Activated CD4-positive, alpha-beta T cell treated with anti-CD3 and anti-CD28 coated beads for 36 hours (primary cell): ENCODE measurements at regions not wholly inside any gene's neighbourhood (a gene's known extent, or its start where the extent isn't known, plus 50 kb on each side); places are given as distances from the start of the nearest gene placed in this dataset.

Source experiments
- ATAC-seq: fragments of 200-7000 bp; cut with Tn5 transposase; one replicate; pipeline ENCODE4 v1.10.0; 2021; ENCODE audit warnings: mild to moderate bottlenecking, moderate library complexity
- CTCF ChIA-PET: fragments of 350-600 bp; sonication (Branson Sonifier 250); formaldehyde crosslinking; loops from one replicate; lab custom pipeline; 2021; ENCODE audit warnings: antibody characterized with exemption; lab: Charles Lee
- POLR2A ChIA-PET: fragments of 350-600 bp; sonication (Branson Sonifier 250); formaldehyde crosslinking; loops from one replicate; lab custom pipeline; 2021; ENCODE audit warnings: antibody characterized with exemption, inconsistent platforms; lab: Charles Lee
- DNase-seq: peaks from one replicate; pipeline ENCODE4 v3.0.0-alpha.2; 2020
- H3K27ac Mint-ChIP-seq: one replicate; pipeline ENCODE4 v1.8.0; 2021; ENCODE audit warnings: mixed read lengths
- H3K27me3 Mint-ChIP-seq: one replicate; pipeline ENCODE4 v1.8.0; 2021; ENCODE audit warnings: mixed read lengths
- H3K36me3 Mint-ChIP-seq: one replicate; pipeline ENCODE4 v1.8.0; 2021; ENCODE audit warnings: low read depth, mixed read lengths
- H3K4me1 Mint-ChIP-seq: one replicate; pipeline ENCODE4 v1.8.0; 2021; ENCODE audit warnings: mixed read lengths
- H3K4me3 Mint-ChIP-seq: one replicate; pipeline ENCODE4 v1.8.0; 2021; ENCODE audit warnings: mild to moderate bottlenecking, moderate library complexity, mixed read lengths
- H3K9me3 Mint-ChIP-seq: one replicate; pipeline ENCODE4 v1.8.0; 2021; ENCODE audit warnings: low read depth, mixed read lengths
- intact Hi-C, 2 experiments: fragments of 100-400 bp; cut with DNase I in 1 of 2; cut with micrococcal nuclease in 1 of 2; formaldehyde crosslinking; loops; one replicate each; pipeline versions ENCODE4 v1.14.2 to v1.15.1; 2022 to 2024; cut with DNase I, micrococcal nuclease

DNA sequence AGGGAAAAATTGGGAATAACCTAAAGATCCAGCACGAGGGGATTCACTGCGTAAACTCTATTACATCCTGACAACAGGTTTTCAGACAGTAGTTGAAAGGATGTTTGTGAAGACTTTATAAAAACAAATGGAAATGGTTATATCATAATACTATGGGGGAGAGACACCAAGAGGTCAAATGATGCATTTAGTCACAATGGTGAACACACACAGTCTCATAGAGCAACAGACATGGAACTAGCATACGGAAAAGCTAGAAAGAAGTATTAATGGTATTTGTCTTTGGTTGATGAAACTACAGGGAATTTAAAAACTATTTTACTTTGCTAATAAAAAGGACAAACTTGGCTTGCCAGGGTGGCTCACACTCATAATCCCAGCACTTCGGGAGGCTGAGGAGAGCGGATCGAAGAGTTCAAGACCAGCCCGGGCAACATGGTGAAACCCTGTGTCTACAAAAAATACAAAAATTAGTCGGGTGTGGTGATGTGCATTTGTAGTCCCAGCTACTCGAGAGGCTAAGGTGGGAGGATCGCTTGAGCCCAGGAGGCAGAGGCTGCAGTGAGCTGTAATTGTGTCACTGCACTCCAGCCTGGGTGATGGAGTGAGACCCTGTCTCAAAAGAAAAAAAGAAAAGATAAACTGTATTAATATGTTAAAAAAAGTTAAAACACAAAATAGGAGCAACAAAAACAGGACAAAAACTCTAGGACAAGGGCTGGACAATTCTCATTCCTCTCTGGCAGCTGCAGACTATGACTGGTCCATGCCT lies 94.8 kb downstream of the MYCN start:
- DNase-seq (no peak), ATAC-seq (no peak)
- intact Hi-C loops = no loop called here
- Mint-ChIP-seq H3K27ac (no peak overlapping the region), H3K9me3 (no peaks in the 10 kb centered on the region), H3K4me1 (no peaks in the 10 kb centered on the region), H3K27me3 (no peaks in the 10 kb centered on the region), H3K4me3 (no peak overlapping the region), H3K36me3 (no peaks in the 10 kb centered on the region)
- ChIA-PET CTCF (interaction anchor here (0.9 kb wide), 1 partner anchor 12 kb away, joined by 3 read pairs; no protein-coding TSS in a partner anchor), POLR2A (no interaction called here)

DNA sequence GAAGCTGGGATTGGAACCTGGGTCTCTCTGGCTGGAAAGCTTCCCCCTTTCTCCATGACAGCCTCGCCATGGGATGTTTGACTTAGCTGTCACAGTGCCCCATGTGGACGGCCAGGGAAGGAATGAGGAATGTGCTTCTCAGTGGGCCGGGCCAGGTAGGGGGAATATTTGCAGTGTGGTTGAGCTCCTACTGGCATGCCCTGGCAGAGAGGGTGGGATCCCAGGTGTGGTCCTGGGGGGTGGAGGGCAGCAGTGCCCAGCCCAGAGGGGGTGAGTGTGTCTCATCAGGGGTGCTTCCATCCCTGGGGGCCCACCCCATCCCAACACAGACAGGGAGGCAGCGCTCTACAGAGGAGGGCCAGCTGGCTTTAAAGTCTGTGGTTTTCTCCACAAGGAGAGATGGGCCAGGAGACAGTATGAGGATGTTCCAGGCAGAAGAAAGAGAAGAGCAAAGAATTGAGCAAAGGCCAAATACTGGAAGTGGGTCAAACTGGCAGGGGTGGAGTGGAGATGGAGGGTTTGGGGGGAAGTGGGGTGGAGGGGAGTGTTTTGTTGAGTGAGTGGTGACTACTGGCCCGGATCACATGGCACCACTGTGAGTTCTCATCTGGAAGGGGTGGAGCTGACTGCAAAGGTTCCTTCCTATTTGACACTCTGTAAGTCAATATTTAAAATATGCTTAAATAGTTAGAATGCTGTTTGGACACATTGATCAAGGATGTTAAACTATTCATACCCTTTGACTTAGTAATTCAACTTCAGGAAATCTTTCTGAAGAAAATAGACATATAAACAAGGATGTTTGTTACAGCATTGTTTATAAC lies 94.0 kb downstream of the MYCN start:
- Mint-ChIP-seq H3K27me3 (no peaks in the 10 kb centered on the region), H3K9me3 (no peaks in the 10 kb centered on the region), H3K27ac (no peak overlapping the region), H3K4me3 (no peak overlapping the region), H3K4me1 (no peaks in the 10 kb centered on the region), H3K36me3 (no peaks in the 10 kb centered on the region)
- intact Hi-C loops = no loop called here
- POLR2A ChIA-PET = no interaction called here
- CTCF ChIA-PET = interaction anchor here (1.1 kb wide), 1 partner anchor 94 kb away, joined by 5 read pairs; the partner anchor contains the start of gene MYCN
- ATAC-seq (no peak), DNase-seq (no peak)

DNA sequence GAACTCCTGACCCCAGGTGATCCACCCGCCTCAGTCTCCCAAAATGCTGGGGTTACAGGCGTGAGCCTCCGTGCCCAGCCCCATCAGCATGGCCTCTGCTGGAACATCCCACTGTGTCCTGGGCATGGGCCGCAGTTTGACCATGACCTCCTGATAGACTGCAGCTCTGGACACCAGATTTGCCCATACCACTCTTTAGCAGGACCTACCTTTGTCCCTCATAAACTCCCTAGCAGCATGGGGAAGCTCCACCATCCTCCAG lies 92.6 kb downstream of the MYCN start:
- Mint-ChIP-seq H3K4me1 (no peaks in the 10 kb centered on the region), H3K4me3 (no peak overlapping the region), H3K9me3 (no peaks in the 10 kb centered on the region), H3K27ac (no peak overlapping the region), H3K36me3 (no peaks in the 10 kb centered on the region), H3K27me3 (no peaks in the 10 kb centered on the region)
- CTCF ChIA-PET = no interaction called here
- DNase-seq (no peak), ATAC-seq (no peak)
- POLR2A ChIA-PET = no interaction called here
- intact Hi-C loops = no loop called here

DNA sequence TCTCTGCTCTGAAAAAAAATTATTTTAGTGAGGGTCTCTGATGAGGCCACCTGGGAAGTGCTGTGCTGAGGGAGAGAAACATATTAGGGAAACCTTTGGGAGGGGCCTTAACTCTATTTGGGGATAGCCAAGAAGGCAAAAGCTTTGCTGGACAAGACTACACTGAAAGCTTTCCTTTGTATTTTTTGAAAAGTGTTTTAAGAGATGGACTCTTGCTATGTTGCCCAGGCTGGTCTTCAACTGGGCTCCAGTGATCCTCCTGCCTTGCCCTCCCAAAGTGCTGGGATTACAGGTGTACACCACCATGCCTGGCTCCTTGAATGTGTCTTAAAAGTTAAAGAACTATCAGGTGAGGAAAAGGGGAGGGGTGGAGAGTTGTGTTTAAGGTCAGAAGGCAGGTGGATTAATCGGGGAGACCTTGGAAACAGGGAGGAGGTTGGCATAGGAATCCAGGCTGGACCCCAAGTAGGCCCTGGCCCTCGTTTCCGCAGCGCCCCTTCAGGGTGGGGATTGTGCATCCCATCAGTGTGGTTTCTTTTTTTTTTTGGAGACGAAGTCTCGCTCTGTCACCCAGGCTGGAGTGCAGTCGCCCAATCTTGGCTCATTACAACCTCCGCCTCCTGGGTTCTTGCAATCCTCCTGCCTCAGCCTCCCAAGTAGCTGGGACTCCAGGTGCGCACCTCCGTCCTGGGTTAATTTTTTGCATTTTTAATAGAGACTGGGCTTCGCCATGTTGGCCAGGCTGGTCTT lies 92.1 kb downstream of the MYCN start:
- DNase-seq (no peak), ATAC-seq (no peak)
- Mint-ChIP-seq H3K27me3 (no peaks in the 10 kb centered on the region), H3K36me3 (no peaks in the 10 kb centered on the region), H3K9me3 (no peaks in the 10 kb centered on the region), H3K4me1 (no peaks in the 10 kb centered on the region), H3K27ac (no peak overlapping the region), H3K4me3 (no peak overlapping the region)
- ChIA-PET POLR2A (no interaction called here), CTCF (no interaction called here)
- intact Hi-C loops = no loop called here

DNA sequence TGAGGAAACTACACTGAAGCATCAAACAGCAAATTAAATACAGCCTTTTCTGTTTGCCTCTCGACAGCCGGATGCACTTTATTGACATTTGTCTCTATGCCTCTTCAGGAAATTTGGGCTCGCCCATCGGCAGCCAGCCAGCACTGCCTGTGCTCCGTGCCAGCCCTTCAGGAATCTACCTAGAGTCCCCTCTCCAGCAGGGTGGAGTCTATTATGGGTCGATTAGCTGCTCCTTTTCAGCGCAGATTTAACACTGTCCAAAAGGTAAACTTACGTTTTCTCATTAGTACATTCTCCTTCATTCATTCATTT lies 91.5 kb downstream of the MYCN start:
- no peak for DNase-seq
- intact Hi-C loops = no loop called here
- Mint-ChIP-seq H3K27me3 (no peaks in the 10 kb centered on the region), H3K4me1 (no peaks in the 10 kb centered on the region), H3K9me3 (no peaks in the 10 kb centered on the region), H3K36me3 (no peaks in the 10 kb centered on the region), H3K27ac (no peak overlapping the region), H3K4me3 (no peak overlapping the region)
- ChIA-PET CTCF (no interaction called here), POLR2A (no interaction called here)
- ATAC-seq = no peak

DNA sequence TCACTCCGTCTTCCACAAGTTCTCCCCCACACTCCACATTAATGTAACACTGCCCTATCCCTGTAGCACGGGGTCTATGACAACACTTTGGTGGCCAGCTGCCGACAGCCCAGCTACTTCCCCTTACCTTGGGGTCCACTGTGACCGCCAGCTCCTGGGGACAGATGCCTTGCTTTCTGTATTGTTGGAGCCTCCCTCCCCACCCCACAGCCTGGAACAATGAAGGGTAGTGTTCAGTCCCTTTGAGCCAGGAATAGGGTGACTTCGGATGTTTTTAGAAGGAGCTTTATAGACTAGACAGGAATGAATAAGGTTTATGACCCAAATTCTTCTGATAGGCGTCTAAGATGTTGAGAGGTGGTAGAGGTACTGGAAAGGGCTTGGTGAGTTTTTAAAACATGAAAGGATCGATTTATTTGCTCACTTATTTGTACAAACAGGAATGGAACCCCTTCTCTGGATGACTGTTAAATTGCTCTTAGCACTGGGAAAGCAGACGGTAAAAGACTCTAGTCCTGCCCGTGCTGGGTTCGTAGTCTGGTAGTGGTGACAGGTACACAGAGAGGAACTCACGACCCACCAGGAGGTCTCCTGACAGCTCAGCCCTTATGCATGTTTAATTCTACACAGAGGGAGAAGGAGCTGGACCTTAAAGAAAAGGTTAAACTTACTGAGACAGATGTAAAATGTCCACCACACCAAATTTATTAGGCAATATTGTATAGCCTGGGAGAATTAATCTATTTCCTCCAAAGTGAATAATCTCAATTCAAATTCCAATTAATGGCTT lies 90.9 kb downstream of the MYCN start:
- CTCF ChIA-PET = interaction anchor here (0.6 kb wide), 1 partner anchor 470 kb away, joined by 5 read pairs; no protein-coding TSS in a partner anchor

DNA sequence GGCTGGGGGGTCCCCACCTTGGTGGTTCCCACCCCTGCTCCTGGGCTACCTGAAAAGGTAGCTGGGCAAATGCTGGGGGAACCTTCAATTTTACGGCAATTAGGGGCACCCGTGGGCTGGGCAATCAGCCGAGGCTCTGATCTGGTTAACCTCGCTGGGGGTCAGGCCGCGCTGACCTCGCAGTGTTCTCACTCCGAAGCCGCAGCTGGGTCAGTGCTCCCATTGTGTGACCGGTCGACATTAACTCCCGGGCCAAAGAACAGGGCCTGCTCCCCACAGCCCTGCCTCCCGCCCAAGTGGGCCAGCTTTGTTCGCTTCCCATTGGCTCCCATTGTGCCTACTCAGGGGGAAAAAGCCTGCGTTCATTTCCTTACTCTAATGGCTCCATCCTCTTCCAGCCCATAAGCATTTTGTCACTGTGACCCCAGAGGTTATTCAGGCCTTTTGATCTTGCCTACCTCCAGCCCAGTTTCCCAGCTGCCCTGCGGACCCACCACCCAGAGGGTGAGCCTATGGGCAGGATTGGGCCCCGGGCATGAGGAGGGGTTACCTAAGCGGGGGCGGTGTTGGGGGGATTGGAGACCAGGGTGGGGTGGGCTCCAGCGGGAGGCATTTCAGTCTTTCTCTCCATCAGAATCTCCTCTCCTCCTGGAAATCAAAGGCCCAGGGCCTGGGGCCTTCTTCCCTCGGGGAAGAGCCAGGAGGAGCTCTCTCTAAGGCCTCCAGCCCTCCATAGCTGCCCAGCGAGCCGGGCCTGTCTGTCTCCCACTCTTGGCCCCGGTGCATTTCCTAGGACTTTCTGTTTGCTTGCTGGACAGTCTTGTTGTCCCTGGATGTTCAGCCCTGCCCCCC lies 90.1 kb downstream of the MYCN start:
- Mint-ChIP-seq H3K27ac (no peak overlapping the region), H3K9me3 (no peaks in the 10 kb centered on the region), H3K27me3 (no peaks in the 10 kb centered on the region), H3K4me1 (no peaks in the 10 kb centered on the region), H3K4me3 (no peak overlapping the region), H3K36me3 (no peaks in the 10 kb centered on the region)
- ChIA-PET POLR2A (no interaction called here), CTCF (interaction anchor here (0.6 kb wide), 1 partner anchor 470 kb away, joined by 5 read pairs; no protein-coding TSS in a partner anchor)
- intact Hi-C loops = no loop called here
- DNase-seq (no peak), ATAC-seq (no peak)

More for the DNA sequence above, 90.9 kb downstream of the MYCN start:
- Mint-ChIP-seq H3K36me3 (no peaks in the 10 kb centered on the region), H3K4me1 (no peaks in the 10 kb centered on the region), H3K9me3 (no peaks in the 10 kb centered on the region), H3K27ac (no peak overlapping the region), H3K27me3 (no peaks in the 10 kb centered on the region), H3K4me3 (no peak overlapping the region)
- no peak for ATAC-seq
- POLR2A ChIA-PET = no interaction called here
- DNase-seq = no peak
- intact Hi-C loops = no loop called here

DNA sequence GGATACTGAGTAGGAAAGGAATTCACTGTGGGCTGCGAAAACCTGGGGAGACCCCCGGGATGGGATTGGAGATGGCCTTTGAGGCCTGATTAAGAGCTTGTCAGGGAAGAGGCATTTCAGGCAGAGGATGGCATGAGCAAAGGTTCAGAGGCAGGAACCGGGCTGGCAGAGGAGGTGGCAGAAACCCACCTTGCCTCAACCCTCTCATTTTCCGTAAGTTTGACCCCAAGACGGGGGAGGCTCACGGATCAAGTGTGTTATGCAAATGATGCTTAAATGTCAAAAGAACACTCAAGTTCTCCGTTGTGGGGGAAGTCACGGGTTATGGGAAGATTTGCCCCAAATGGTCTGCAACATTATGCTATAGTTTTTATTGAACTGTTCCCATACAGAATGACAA lies 88.3 kb downstream of the MYCN start:
- ChIA-PET POLR2A (no interaction called here), CTCF (no interaction called here)
- no peaks in the 10 kb centered on the region for H3K9me3 Mint-ChIP-seq
- ATAC-seq (no peak), DNase-seq (no peak)
- H3K4me3 Mint-ChIP-seq = no peak overlapping the region
- intact Hi-C loops = no loop called here
- no peaks in the 10 kb centered on the region for H3K36me3 Mint-ChIP-seq
- H3K27me3 Mint-ChIP-seq = no peaks in the 10 kb centered on the region
- no peaks in the 10 kb centered on the region for H3K4me1 Mint-ChIP-seq
- no peak overlapping the region for H3K27ac Mint-ChIP-seq

DNA sequence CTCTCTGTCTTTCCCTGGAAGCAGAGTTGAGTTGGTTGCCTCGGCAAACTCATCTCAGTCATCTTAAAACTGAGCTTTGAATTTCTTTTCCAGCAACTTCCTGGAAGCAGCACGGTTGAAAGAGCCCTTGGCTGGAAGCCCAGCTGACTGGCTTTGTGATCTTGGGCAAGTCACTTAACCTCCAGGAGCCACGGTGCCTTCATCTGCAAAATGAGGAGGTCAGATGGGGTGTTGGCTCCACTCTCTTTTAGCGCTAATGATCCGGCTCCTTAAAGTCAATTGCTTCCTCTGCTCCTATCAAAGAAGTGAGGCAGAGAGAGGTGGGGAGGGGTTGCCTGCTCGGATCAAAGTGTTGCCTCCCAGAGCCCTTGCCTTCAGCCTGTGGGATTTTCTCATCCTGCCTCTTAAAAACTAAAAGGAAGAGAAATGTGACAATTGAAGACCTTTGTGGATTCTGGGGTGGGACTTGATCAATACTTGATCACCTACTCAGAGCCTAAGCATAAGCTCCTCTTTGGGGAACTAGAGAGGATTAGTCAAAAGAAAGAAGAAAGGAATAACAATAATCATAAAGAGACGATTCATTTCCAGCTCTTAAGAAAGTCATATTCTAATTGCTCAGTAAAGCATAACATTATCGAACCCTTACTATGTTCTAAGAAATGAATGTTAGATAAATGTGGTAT lies 86.6 kb downstream of the MYCN start:
- H3K9me3 Mint-ChIP-seq = no peaks in the 10 kb centered on the region
- CTCF ChIA-PET = interaction anchor here (0.8 kb wide), 1 partner anchor 13 kb away, joined by 3 read pairs; no protein-coding TSS in a partner anchor
- peaks cover 3% of the 10 kb centered on the region for H3K27me3 Mint-ChIP-seq
- POLR2A ChIA-PET = no interaction called here
- no peaks in the 10 kb centered on the region for H3K4me1 Mint-ChIP-seq
- H3K27ac Mint-ChIP-seq = no peak overlapping the region
- DNase-seq (no peak), ATAC-seq (no peak)
- intact Hi-C loops = no loop called here
- no peaks in the 10 kb centered on the region for H3K36me3 Mint-ChIP-seq
- H3K4me3 Mint-ChIP-seq = no peak overlapping the region

DNA sequence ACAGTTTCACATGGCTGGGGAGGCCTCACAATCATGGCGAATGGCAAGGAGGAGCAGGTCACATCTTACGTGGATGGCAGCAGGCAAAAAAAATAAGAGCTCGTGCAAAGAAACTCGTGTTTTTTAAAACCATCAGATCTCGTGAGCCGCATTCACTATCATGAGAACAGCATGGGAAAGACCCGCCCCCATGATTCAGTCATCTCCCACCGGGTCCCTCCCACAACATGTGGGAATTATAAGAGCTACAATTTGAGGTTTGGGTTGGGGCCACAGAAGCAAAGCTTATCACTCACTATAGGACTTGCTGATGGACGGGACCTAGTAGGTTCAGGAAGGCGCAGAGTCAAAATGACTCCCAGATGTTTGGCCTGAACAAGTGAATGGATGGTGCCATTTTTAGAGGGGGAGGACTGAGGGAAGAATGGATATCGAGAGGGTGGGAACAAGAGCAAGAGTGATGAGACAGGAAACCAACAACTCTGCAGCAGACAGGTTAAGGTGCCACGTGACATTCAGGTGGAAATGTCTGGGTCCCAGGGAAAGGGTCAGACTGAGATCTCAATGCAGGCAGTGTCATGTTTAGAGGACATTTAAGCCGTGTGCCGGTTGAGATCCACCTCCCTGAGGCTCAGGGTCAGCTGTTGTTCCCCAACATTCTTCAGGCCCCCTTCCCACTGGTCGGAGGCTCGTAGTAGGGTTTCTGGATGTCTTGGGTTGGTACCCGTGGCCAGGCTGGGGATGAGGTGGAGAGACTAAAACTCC lies 85.7 kb downstream of the MYCN start:
- H3K4me3 Mint-ChIP-seq = no peak overlapping the region
- CTCF ChIA-PET = interaction anchor here (0.8 kb wide), 1 partner anchor 12 kb away, joined by 3 read pairs; no protein-coding TSS in a partner anchor
- H3K9me3 Mint-ChIP-seq = no peaks in the 10 kb centered on the region
- intact Hi-C loops = no loop called here
- H3K4me1 Mint-ChIP-seq = no peaks in the 10 kb centered on the region
- DNase-seq (no peak), ATAC-seq (no peak)
- H3K27ac Mint-ChIP-seq = no peak overlapping the region
- H3K36me3 Mint-ChIP-seq = no peaks in the 10 kb centered on the region
- POLR2A ChIA-PET = no interaction called here
- H3K27me3 Mint-ChIP-seq = peaks cover 3% of the 10 kb centered on the region
